A673 (cell line): ENCODE measurements at regions not wholly inside any gene's neighbourhood (a gene's known extent, or its start where the extent isn't known, plus 50 kb on each side); places are given as distances from the start of the nearest gene placed in this dataset.

Experiments
- BruUV-seq: library from RNA; stranded (reverse); fragments of 400-500 nt; replicated peaks from 2 replicates; lab custom pipeline; 2021; lab: Mats Ljungman, UMichigan
- CTCF ChIA-PET: fragments of 300-600 bp; sonication (Branson Sonifier 250); formaldehyde crosslinking; loops from one replicate; lab custom pipeline; 2022; ENCODE audit warnings: antibody characterized with exemption; lab: Charles Lee
- POLR2A ChIA-PET: fragments of 300-600 bp; sonication (Branson Sonifier 250); formaldehyde crosslinking; loops from one replicate; lab custom pipeline; 2022; ENCODE audit warnings: antibody characterized with exemption; ENCODE audit not compliant: low non-redundant PET; lab: Charles Lee
- DNase-seq: peaks from one replicate; pipeline ENCODE4 v3.0.0-alpha.2; 2015; ENCODE audit warnings: low spot score
- H3K27ac ChIP-seq: fragments of 200-600 bp; sonication (generic); 2 replicates; pipeline ENCODE4 v1.5.1; 2016; ENCODE audit warnings: mixed run types, low read depth, mild to moderate bottlenecking, mixed read lengths, antibody characterized with exemption, low read length; ENCODE audit not compliant: poor library complexity, severe bottlenecking
- H3K27me3 ChIP-seq: fragments of 200-600 bp; sonication (generic); replicated peaks from 2 replicates; pipeline ENCODE4 v1.6.1; 2017; ENCODE audit warnings: mixed run types, low read depth, mild to moderate bottlenecking, mixed read lengths, antibody characterized with exemption, low read length; ENCODE audit not compliant: insufficient read depth, poor library complexity
- H3K36me3 ChIP-seq: fragments of 200-600 bp; sonication (generic); 2 replicates; pipeline ENCODE4 v1.6.1; 2016; ENCODE audit warnings: mixed run types, mild to moderate bottlenecking, mixed read lengths, antibody characterized with exemption, low read length; ENCODE audit not compliant: insufficient read depth, poor library complexity, severe bottlenecking
- H3K4me1 ChIP-seq: fragments of 200-600 bp; sonication (generic); 2 replicates; pipeline ENCODE4 v1.6.1; 2017; ENCODE audit warnings: mixed run types, mild to moderate bottlenecking, mixed read lengths, antibody characterized with exemption, low read length; ENCODE audit not compliant: insufficient read depth, poor library complexity, severe bottlenecking
- H3K4me3 ChIP-seq: fragments of 200-600 bp; sonication (generic); 2 replicates; pipeline ENCODE4 v1.5.1; 2016; ENCODE audit warnings: low read depth, mixed run types, mild to moderate bottlenecking, mixed read lengths, low read length; ENCODE audit not compliant: poor library complexity, severe bottlenecking
- H3K9me3 ChIP-seq: fragments of 200-600 bp; sonication (generic); 2 replicates; pipeline ENCODE4 v1.6.1; 2016; ENCODE audit warnings: mixed run types, low read depth, mild to moderate bottlenecking, mixed read lengths, antibody characterized with exemption, low read length; ENCODE audit not compliant: poor library complexity, severe bottlenecking
- CTCF ChIP-seq: fragments of 300-800, 200-600 bp; sonication (generic); conservative IDR thresholded peaks from 2 replicates; pipeline ENCODE4 v1.5.1; 2017; ENCODE audit warnings: low read depth, mild to moderate bottlenecking, antibody characterized with exemption, low read length, moderate library complexity, mixed read lengths
- EZH2 ChIP-seq: fragments of 200-600 bp; sonication (generic); IDR thresholded peaks from 2 replicates; pipeline ENCODE4 v1.6.1; 2017; ENCODE audit warnings: borderline replicate concordance, low read depth, mild to moderate bottlenecking, mixed read lengths, antibody characterized with exemption, low read length; ENCODE audit not compliant: poor library complexity, severe bottlenecking
- intact Hi-C: fragments of 100-400 bp; cut with micrococcal nuclease; formaldehyde crosslinking; loops from one replicate; pipeline ENCODE4 v1.10.0; 2022; ENCODE audit not compliant: unreplicated experiment

GRCh38 chr11:39724404-39724803 is 1735.0 kb downstream of the LRRC4C start:
- Histone ChIP-seq H3K4me1 (no peaks in the 10 kb centered on the region), H3K4me3 (no peak overlapping the region), H3K9me3 (no peaks in the 10 kb centered on the region), H3K27ac (no peak overlapping the region), H3K27me3 (no peaks in the 10 kb centered on the region), H3K36me3 (no peaks in the 10 kb centered on the region)
- DNase-seq = peak; percentile 67
- CTCF ChIA-PET = interaction anchor here (0.5 to 0.7 kb wide), 2 partner anchors 67 to 434 kb away, joined by 3 read pairs; no protein-coding TSS in a partner anchor
- POLR2A ChIA-PET = no interaction called here
- no peak for TF ChIP-seq EZH2
- TF ChIP-seq CTCF = peak; percentile 67
- no TSS peak for BruUV-seq
- intact Hi-C loops = no loop called here

GRCh38 chr11:39712581-39712980 is 1746.9 kb downstream of the LRRC4C start:
- H3K4me1 ChIP-seq = no peaks in the 10 kb centered on the region
- TF ChIP-seq CTCF = no peak
- TF ChIP-seq EZH2 = no peak
- no peaks in the 10 kb centered on the region for H3K9me3 ChIP-seq
- DNase-seq = no peak
- BruUV-seq = no TSS peak
- intact Hi-C loops = no loop called here
- no peak overlapping the region for H3K27ac ChIP-seq
- H3K36me3 ChIP-seq = no peaks in the 10 kb centered on the region
- H3K27me3 ChIP-seq = no peaks in the 10 kb centered on the region
- POLR2A ChIA-PET = interaction anchor here (0.7 kb wide), 1 partner anchor 17 kb away, joined by 4 read pairs; no protein-coding TSS in a partner anchor
- no peak overlapping the region for H3K4me3 ChIP-seq
- CTCF ChIA-PET = no interaction called here

- H3K36me3 ChIP-seq = no peaks in the 10 kb centered on the region
- no peak overlapping the region for H3K27ac ChIP-seq
- no peaks in the 10 kb centered on the region for H3K27me3 ChIP-seq
- H3K4me3 ChIP-seq = no peak overlapping the region
- POLR2A ChIA-PET = no interaction called here
- intact Hi-C loops = no loop called here
- H3K4me1 ChIP-seq = no peaks in the 10 kb centered on the region
- no peaks in the 10 kb centered on the region for H3K9me3 ChIP-seq
- BruUV-seq = no TSS peak
- no peak for DNase-seq
- CTCF ChIA-PET = no interaction called here
- no peak for TF ChIP-seq EZH2
- TF ChIP-seq CTCF = no peak
Measured at GRCh38 chr11:39690856-39691255, 1768.6 kb downstream of the LRRC4C start.
